ENCODE measurements at regions not wholly inside any gene's neighbourhood (a gene's known extent, or its start where the extent isn't known, plus 50 kb on each side); places are given as distances from the start of the nearest gene placed in this dataset.
"Not testable (repeated sequence)": the region's sequence is repeated elsewhere in the genome, so short reads cannot be mapped to it uniquely, and the experiment has no call there.

DNA sequence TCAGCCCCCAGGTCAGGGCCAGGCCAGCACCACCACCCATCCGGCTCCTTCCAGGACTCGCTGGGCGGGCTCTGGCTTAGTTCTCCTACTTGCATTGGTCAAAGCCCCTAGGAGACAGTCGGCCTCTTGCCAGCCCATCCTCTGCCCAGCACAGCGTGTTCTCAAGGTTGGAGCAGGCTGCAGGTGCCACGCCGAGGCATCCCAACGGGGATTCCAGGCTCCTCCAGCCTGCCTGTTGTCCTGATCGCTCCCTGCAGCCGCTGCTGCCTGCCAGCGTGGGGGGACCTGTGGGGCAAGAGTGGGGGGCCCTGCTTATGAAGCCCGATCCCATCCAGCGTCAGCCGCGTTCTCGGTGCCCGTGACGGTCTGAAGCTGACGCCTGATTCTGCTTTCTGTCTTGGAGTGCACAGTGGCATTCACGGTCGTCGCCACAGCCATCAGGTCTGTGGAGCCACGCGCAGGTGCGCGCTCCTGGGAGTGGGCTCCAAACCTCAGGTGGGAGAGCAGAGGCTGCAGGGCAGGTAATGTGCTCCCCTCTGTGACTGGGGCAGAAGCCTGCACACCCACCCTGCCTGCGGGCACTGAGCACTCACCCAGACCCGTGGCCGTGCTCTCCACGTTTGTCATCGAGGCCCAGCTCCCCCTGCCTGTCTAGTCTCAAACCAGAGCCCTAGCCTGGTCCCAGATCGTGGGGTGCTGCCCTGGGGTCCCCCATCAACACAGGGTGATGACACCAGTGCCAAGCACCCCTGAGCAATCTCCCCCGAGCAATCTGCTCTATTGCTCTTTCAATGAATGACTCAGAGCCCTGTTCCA, 991.6 kb downstream of the BRD1 start:
- DNase-seq (ENCODE audit: low spot score), result no peak

DNA sequence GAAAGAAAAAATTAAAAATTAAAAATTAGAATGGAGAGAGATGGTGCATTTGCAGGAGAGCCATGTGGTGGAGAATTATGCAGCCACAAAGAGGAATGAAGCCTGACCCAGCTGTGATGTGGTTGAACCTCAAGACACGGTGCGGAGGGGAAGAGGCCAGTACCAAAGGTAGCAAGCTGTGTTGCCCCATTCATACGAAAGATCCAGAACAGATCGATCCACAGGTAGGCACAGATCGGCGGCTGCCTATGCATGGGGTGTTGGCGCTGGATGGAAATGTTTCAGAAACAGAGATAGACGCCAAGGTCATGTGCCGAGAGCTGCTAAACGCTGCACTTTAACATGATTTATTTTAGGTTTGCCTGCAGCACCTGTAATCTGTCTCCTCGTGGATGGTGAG, 992.3 kb downstream of the BRD1 start:
- no peak for DNase-seq (ENCODE audit: low spot score)

DNA sequence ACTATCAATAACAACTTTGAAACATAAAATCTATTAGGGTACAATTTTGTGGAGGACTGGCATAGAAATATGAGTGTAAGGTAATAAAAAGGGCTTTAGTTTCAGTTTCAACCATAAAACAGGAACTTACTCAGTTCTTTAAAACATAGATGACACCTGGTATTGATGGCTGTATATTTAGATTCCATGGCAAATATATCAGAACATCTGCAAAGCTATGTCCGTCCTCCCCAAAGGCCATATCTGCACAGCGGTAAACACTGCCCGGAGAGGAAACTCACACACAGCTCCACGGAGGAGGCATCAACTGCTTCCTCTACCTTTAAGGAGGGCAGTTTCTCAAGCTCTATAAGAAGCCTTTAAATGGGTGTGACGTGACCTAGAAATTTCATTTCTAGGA, 993.3 kb downstream of the BRD1 start:
- DNase-seq (ENCODE audit: low spot score), result no peak

DNA sequence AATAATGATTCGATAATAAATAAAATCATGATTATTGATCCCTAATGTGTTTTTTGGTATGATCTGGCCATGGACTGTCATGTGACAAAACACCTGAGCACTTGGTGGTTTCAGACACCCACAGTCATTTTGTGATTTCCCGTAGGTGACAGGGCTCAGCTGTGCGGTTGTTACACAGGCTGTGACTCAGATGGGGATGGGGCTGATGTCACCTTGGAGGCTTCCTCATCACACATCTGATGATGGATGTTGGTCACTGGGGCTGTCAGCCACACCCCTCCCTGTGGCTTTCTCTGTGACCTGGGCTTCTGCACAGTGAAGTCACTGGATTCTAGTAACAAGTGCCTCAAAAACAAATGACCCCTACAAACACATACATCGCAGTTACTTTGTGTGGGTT, 995.1 kb downstream of the BRD1 start:
- no peak for DNase-seq (ENCODE audit: low spot score)

DNA sequence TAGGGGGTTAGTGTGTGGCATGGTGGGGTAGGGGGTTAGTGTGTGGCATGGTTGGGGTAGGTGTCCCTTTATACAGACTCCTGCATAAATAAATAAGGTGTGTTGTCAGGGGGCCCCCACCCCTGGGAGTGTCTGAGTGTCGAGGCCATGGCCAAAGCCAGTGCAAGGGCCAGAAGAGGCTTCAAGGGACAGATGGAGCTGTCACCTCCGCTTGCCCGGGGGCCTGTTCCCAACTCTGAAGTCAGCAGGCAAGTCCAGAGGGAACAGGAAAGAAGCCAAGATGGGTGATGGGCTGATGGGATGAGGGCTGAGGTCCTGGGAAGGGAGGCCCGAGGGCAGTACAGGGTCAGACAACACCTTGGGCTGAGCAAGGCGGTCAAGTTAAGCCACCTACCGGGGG, 997.8 kb downstream of the BRD1 start:
- no peak for DNase-seq (ENCODE audit: low spot score)

DNA sequence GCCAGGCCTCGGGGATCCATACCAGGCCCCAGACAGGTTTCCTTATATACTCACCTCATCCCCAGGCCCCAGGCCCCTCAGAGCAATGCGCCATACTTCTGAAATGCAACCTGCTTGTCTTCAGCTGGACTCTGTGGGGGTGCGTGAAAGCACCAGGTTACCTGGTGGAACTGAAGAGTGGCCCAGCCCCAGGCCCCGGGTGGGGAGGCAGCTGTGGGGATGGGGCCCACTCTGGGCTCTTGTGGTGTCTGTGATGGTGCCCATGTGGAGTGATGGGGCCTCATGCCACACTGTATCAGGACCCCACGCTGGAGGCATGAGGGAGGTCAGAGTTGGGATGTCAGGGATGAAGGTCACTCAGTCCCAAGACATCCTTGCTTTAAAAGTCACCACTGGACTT, 999.0 kb downstream of the BRD1 start:
- no peak for DNase-seq (ENCODE audit: low spot score)

DNA sequence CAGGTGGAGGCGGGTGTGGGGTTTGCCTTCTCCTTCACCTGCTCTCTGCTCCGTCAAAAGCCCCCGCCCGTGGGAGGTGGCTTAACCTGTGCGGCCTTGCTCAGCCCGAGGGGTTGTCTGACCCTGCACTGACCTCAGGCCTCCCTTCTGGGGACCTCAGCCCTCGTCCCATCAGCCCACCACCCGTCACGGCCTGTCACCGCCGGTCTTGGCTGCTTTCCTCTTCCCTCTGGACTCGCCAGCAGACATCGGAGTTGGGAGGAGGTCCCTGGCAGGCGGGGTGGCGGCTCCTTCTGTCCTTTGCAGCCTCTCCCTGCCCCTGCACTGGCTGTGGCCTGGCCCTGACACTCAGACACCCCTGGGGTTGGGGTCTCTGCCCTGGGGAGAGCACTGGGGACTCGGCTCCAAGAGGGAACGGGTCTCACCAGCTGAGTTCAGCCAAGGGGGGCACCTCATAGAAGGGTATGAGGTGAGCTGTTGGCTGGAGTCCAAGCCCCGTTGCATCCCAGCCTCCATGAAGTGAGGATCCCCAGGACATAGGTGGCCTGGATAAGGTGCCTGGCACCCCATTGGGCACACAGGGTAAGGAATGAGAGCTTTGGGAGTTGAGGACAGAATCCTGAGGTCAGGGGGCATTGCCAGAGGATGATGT, 999.6 kb downstream of the BRD1 start:
- no peak for DNase-seq (ENCODE audit: low spot score)

DNA sequence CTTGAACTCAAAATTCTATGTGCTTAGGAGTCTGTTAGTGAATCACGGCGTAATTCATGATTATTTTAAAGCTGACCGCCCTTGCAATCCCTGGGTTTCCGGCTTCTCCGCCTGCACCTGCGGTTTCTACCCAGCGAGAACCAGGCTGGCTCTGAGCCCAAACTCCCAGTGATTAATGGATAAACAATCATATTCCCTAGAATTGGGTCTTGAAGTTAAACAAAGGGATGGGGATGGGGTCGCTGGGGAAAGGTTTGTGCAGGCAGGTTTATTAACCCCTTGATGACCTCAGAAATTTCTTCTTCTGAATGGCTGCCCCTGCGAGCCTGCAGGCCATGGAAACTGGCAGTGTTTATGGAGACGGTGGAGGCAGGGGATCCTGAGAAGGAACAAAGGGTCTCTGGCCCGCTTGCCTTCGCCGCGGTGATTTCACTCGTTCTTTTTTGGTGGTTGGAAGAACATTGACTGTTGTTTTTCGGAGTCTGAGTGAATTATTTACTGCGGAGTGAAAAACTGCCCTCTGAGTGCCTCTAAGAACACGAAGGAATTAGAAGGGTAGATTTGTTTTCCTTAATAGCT, 1000.3 kb downstream of the BRD1 start:
- DNase-seq (ENCODE audit: low spot score), result no peak

DNA sequence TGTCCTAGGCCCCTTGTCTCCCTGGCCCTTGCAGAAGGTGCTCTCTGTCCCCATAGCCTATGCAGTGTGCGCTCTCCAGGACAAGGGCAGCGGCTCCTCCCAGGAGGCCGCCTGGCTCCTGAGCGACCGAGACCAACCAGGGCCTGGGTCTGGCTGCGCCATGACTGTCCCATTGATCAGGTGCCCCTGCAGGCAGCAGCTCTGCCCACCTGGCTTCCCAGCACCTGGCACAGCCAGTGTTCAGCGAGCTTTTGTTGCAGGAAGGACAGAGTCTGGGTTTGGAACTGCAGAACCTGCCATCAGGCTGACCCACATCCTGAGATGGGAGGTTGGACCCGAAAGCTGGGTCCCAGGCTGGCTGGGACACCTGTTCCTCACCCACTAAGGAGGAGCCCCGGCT, 1001.1 kb downstream of the BRD1 start:
- DNase-seq (ENCODE audit: low spot score), result no peak

DNA sequence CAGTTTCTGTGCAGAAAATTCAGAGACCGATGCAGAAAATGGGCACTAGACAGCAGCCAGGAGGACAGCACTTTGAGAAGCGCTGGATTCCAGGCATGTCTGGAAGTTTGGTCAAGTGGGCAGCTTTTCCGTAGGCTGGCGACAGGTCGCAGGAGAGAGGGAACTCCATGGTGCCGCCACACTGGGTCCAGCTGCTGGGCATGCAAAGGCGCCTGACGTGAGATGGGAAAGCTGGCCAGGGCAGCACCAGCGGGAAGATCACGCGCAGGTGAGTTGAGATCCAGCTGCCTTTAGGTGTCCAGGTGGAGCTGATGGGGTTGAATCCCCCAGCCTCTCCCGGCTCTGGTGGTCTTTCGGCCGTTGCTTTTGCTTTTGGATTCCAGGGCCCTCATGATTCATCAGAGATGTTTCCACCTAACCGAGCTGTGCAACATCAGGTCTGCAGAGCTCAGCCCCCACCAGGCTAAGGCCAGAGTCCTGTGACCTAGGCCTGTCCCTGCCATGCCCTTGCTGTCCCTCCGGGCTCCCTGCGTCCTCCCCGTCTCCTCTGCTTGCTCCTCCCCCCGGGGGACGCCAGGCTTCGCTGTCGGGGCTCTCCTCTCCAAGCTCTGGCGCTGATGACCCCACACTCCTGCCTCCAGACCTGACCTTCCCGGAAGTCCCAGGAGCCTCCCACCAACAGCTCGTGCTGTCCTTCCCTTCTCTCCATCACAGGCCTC, 1001.7 kb downstream of the BRD1 start:
- DNase-seq (ENCODE audit: low spot score), result no peak

DNA sequence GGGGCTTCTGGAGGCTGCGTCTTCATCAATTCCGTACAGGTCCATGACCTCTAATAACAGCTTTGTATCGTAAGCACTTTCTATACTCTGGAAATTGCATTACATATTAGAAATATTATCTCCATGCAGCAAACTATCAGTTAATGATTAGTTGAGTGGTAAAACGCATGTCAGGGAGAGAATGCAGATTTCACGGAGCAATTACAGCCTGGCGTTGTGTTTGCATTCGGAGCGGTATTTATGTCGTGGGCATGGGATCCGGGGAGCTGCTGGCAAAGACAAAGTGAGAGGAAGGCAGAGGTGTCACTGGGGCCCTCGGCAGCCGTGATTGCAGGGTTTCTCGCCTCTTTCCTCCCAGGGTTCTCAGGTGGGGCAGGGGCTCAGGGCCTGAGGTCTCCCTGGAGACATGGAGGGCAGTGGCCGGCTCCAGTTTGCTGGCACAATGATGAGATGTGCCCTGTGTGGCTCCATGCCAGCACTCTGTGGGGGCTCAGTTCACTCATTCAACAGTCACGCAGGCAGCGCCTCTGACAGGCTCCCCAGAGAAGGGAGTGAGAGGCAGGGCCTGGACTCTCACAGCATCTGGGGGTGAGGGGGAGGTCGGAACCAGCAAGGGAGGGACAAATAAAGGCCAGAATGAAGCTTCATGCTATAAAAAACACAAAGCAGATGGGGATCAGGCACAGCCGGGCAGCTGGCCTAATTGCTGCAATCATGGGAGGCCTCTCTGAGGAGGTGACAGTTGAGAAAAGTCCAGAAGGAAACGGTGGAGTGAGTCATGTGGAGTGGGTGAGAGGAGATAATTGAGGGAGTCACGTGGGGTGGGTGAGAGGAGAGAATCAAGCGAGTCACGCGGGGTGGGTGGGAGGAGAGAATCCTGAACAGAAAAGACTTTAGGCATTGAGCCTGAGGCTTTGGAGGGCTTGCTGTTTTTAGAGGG, 1002.7 kb downstream of the BRD1 start:
- DNase-seq (ENCODE audit: low spot score), result no peak

DNA sequence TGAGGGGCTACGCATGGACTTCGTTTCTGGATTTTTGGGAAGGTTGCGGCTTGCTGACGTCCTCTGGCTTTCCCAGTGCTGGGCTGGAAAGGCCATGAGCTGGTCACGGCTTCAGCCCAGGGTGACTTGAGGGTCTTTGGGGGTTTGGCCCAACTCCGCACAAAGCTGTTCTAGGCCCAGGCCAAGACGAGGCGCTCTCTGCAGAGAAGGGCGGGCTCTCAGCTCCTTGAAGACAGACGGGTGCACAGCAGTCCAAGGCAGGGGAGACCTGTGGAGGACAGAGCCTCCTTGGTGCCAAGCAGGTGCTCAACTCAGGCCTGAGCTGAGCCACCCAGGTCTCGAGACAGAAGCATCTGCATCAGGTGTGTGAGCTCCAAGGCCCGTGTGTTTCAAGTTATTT, 1003.7 kb downstream of the BRD1 start:
- DNase-seq (ENCODE audit: low spot score), result no peak

DNA sequence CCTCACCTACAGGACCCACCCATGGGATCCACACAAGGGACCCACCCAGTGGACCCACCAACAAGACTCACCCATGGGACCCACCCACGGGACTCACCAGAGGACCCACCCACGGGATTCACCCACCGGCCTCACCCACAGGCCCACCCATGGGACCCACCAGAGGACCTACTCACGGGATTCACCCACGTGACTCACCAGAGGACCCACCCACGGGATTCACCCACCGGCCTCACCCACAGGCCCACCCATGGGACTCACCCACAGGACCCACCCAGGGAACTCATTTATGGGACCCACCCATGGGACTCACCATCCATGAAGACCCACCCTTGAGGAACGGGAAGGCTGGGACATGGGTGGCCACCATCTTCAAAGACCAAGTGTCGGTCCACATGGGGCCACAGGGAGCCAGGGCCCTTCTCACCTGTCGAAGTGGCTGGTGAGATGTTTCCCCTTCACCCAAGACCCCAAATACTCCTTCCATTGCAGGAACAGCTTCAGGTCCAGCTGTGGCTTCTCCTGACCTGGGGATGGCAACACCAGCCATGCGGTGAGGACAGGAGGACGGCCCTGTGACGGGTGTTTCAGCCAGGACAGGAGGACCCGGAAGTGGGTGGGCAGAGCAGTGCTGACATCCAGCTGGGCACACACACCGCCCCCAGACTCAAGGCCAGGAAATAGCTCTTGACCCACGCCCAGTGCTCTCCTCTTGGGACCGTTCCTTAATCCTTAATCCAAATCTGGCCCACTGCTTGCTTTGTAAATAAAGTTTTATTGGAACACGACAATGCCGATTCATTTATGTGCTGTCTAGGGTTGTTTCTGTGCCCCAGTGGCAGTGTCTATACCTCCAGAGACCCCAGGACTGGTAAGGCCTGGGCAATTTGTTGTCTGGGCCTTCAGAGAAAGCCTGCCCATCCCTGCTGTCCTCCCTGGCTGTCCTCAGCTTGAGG, 1005.1 kb downstream of the BRD1 start:
- DNase-seq (ENCODE audit: low spot score), result no peak

DNA sequence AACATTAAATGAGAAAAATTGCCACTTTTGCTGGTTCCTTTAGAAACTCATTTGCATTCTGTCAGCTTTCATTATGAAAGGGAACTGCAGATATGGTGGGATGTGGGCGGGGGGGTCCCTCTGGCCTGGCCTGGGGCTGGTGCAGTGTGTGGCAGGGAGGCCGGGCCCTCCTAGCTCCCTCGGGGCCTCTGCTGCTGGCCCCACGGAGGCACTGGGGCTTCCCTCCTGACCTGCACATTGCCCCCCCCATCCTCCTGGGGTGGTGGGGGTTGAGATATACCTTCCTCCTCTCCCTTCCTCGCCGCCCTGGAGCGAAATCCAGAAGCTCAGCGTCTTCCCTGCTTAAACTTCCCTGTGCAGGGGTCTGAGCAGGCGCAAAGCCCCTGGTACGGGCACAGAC, 1005.9 kb downstream of the BRD1 start:
- no peak for DNase-seq (ENCODE audit: low spot score)

DNA sequence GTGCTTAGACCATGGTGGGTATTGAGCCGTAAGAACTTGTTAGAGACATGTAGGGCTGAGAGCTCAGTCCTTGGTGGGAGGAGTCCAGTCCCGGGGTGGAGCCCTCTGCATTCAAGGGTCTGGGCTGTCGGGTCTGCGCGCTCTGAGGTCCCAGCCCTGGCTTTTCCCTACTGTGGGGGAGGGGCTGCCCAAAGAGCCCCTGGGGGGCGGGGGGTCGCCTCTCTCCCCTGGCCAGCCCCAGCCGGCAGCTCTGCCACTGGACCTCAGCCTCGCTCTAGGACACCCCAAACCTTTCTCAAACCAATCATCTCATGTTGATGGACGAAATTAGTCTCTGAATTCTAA, 1006.4 kb downstream of the BRD1 start:
- DNase-seq (ENCODE audit: low spot score), result no peak

DNA sequence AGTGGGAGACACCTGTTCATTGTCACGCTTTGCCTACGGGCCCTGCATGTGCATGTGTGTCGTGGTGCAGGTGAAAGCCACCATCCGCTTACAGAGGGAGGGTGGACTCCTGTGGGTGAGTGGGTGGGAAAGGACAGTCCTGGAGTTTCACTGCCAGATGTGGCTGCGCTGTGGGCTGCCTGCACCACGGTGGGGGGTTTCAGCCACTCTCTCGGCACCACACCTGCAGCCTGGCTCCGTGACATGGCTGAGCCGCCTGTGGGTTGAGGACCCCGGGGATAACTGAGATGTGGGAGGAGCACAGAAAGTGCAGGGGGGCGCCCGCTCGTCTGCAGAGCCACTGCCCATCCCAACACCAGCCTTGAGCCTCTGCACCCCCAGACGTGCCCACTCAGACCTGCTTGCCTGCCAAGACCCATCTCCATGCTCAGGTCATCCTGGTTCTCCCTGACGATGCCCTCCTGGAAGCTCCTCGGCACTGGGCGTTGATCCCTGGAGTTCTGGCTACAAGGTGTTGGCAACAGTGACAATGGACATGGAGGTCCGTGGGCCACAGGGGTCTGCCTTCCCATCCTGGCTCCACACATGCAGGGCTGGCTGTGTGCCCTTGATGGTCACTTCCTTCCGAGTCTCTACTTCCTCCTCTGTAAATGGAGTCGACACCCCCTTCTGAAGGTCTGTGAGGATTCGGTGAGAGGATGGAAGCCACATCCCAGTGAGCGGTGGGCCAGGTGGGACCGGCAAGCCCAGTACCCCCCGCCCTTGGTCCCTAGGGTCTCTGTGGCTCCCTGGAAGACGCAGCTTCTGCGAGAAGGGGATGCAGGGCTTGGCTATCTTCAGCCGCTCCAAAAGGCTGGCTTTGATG, 1007.0 kb downstream of the BRD1 start:
- no peak for DNase-seq (ENCODE audit: low spot score)

DNA sequence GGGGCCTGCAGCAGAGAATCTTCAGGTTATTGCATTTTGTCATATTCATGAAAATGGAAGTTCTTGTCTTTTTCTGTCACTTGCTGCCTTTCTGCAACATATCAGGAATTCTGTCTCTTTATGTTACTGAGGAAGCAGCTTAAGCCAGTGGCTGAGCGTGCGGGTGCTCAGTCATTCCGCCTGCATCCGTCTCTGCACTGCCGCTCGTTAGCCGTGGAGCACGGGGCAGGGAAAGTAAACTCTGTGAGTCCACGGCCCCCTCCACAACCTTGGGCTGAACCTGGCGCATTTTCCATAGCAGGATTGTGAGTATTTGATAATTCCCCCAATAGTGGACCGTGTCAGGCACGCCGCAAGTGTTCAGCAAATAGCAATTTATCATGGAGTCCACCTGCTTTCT, 1007.7 kb downstream of the BRD1 start:
- DNase-seq (ENCODE audit: low spot score), result no peak

DNA sequence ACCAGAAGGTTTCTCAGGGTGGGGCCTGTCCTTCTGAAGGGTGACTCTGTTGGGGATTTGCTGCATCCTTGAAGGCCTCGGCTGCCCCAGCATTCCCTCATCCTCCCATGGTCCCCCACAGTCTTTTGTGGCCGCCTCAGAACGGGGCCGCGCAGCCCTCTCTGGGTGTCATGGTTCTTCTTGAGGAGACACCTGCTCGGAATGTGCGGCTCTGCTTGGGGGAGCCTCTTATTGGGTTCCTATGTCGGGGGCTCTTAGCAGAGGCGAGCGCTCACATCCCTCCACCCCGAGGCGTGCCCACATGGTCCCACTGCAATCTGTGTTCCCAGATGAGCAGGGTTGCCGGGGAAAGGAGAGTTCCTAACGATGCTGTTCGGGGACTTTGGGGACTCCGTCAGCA, 1008.4 kb downstream of the BRD1 start:
- no peak for DNase-seq (ENCODE audit: low spot score)

DNA sequence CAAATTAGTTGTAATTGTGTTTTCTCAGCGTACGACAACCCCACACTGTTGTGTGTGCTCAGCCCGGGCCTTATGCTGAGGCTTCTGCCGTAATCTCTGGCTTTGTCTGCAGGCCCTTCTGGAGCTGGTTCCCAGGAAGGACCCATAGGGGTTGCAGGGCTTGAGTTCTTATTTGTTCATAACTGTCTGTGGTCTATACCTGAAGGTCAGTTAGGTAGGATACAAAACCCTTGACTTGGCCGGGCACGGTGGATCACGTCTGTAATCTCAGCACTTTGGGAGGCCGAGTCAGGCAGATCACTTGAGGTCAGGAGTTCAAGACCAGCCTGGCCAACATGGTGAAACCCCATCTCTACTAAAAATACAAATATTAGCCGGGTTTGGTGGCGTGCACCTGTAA, 1010.2 kb downstream of the BRD1 start:
- not testable (repeated sequence) for DNase-seq (ENCODE audit: low spot score)

DNA sequence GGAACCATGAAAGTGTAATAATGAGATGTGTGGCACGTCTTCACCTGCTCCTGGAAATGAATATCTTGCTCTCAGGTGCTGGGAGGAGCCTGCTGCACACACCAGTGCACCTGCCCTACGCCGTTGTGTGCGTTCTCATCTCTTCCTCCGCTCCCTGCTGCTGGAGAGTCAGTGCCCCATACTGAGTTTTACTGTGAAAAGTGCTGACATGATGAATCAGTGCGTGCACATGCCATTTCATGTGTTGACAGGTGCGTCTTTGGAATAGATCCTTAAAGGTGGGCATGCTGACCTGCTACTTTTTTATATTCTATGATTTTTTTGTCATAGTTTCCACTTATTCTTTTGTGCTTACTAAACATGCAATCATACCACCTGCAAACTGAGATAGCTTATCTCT, 1015.8 kb downstream of the BRD1 start:
- no peak for DNase-seq (ENCODE audit: low spot score)
